KBM-7 (cell line): ENCODE measurements at regions not wholly inside any gene's neighbourhood (a gene's known extent, or its start where the extent isn't known, plus 50 kb on each side); places are given as distances from the start of the nearest gene placed in this dataset.

Source experiments
- DNase-seq: peaks from one replicate; pipeline ENCODE4 v3.0.0-alpha.2; 2015
- in situ Hi-C: fragments of 300-500 bp; cut with MboI; formaldehyde crosslinking; loops from 2 replicates; pipeline ENCODE4 v1.14.3; 2020; ENCODE audit warnings: low sequenced_read_pairs, low pct_unique_long_range_greater_than_20kb, mixed read lengths

GRCh38 chr18:76259096-76259495 lies 235.9 kb downstream of the ZNF516 start:
- in situ Hi-C loops: no loop called here
- no peak for DNase-seq

- in situ Hi-C loops: no loop called here
These were observed 236.8 kb downstream of the ZNF516 start for GRCh38 chr18:76258209-76258608.

GRCh38 chr18:76255070-76255683 lies 239.9 kb downstream of the ZNF516 start:
- no peak for DNase-seq
- in situ Hi-C loops: no loop called here

More at GRCh38 chr18:76258209-76258608, 236.8 kb downstream of the ZNF516 start:
- no peak for DNase-seq

GRCh38 chr18:76252880-76253279 lies 242.2 kb downstream of the ZNF516 start:
- in situ Hi-C loops: no loop called here
- peak; percentile 8 for DNase-seq

- DNase-seq: no peak
- in situ Hi-C loops: no loop called here
These were observed 242.9 kb downstream of the ZNF516 start for GRCh38 chr18:76252139-76252538.

GRCh38 chr18:76251691-76252090 lies 243.4 kb downstream of the ZNF516 start:
- in situ Hi-C loops: no loop called here
- DNase-seq: no peak

GRCh38 chr18:76246590-76246989 lies 248.5 kb downstream of the ZNF516 start:
- no peak for DNase-seq
- in situ Hi-C loops: no loop called here

GRCh38 chr18:76234676-76235060 lies 260.4 kb downstream of the ZNF516 start:
- in situ Hi-C loops: no loop called here
- no peak for DNase-seq

- no peak for DNase-seq
- in situ Hi-C loops: no loop called here
These were observed 261.0 kb downstream of the ZNF516 start for GRCh38 chr18:76233876-76234675.

GRCh38 chr18:76233406-76233805 lies 261.6 kb downstream of the ZNF516 start:
- in situ Hi-C loops: no loop called here
- no peak for DNase-seq

GRCh38 chr18:76232779-76233178 lies 262.3 kb downstream of the ZNF516 start:
- DNase-seq: no peak
- in situ Hi-C loops: no loop called here

- no peak for DNase-seq
- in situ Hi-C loops: no loop called here
These were observed 263.0 kb downstream of the ZNF516 start for GRCh38 chr18:76232010-76232409.

- no peak for DNase-seq
- in situ Hi-C loops: no loop called here
These were observed 263.6 kb downstream of the ZNF516 start for GRCh38 chr18:76231402-76231801.

GRCh38 chr18:76230791-76231190 lies 264.3 kb downstream of the ZNF516 start:
- DNase-seq: no peak
- in situ Hi-C loops: no loop called here

GRCh38 chr18:76228716-76229115 lies 266.3 kb downstream of the ZNF516 start:
- in situ Hi-C loops: no loop called here

GRCh38 chr18:76227759-76228158 lies 267.3 kb downstream of the ZNF516 start:
- in situ Hi-C loops: no loop called here
- DNase-seq: no peak

More at GRCh38 chr18:76228716-76229115, 266.3 kb downstream of the ZNF516 start:
- DNase-seq: no peak

- no peak for DNase-seq
- in situ Hi-C loops: no loop called here
These were observed 271.6 kb downstream of the ZNF516 start for GRCh38 chr18:76223403-76223802.

GRCh38 chr18:76219023-76219422 lies 276.0 kb downstream of the ZNF516 start:
- DNase-seq: no peak
- in situ Hi-C loops: no loop called here

- in situ Hi-C loops: no loop called here
- DNase-seq: no peak
These were observed 278.9 kb downstream of the ZNF516 start for GRCh38 chr18:76216096-76216495.

- DNase-seq: no peak
- in situ Hi-C loops: no loop called here
These were observed 281.1 kb downstream of the ZNF516 start for GRCh38 chr18:76213991-76214390.

GRCh38 chr18:76212960-76213359 lies 282.1 kb downstream of the ZNF516 start:
- in situ Hi-C loops: no loop called here

More at GRCh38 chr18:76212960-76213359, 282.1 kb downstream of the ZNF516 start:
- DNase-seq: peak; percentile 14
